ENCODE measurements at regions not wholly inside any gene's neighbourhood (a gene's known extent, or its start where the extent isn't known, plus 50 kb on each side); places are given as distances from the start of the nearest gene placed in this dataset.
A peak's percentile ranks its signal among the peaks of the same experiment; 100 is the strongest.

- ATAC-seq (no peak), DNase-seq (no peak)
These were observed 373.6 kb upstream of the DDI1 start for GRCh38 chr11:103662880-103663279.

DNA sequence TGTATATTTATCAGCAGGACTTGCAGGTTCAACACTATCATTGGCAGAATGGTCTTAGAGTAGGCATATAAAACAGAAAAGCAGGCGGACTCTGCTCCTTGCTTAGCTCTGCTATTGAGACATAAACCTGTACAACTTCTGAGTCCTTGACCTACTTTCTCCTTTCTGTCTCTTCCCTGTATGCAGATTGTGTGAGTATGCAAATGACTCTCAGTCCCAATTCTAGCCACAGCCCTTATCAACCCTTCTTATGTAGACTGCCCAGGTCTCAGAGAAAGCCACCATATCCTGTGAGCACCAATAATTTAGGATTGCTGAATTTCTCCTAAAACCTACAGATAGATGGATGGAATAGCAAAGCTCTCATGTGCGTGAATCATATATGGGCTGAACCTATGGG is 367.6 kb upstream of the DDI1 start:
- DNase-seq, result no peak
- ATAC-seq, result no peak

GRCh38 chr11:103671143-103671651 is 365.2 kb upstream of the DDI1 start:
- ATAC-seq (no peak), DNase-seq (no peak)

DNA sequence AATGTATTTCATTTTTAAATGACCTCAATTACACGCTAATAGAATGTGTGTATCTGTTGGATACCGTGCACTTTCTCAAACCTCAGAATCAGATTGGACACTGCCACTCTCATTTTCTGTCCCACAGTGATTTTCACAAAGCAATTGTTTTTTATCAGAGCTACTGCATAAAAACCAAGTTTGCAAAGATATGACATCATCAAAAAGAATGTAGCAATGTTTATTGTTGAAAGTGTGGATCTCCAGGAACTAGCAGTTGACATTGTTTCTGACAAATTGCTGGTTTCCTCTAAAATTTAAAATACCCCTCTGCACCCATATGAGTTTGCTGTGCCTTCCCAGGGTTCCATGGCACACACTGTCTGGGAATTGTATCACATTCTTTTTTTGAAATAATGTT is 362.7 kb upstream of the DDI1 start:
- no peak for DNase-seq
- no peak for ATAC-seq

DNA sequence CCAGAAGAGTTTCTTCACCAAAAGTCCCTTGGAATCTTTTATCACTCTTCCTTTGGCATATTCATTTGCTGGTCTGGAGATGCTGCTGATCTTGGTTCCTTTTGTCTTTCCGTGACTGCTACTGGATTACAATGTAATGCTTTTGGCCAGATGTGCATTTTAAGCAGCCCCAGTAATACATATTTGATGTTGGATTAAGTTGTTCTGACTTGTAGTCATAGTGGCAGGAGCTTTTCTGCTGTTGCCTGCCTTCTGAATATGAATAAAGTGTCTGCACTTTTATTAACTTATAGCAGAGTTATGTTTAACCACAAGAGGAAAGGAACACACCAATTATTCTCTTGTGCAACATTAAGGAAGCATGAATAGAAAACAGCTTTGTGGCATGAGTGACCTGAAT is 360.0 kb upstream of the DDI1 start:
- no peak for DNase-seq
- no peak for ATAC-seq

- ATAC-seq (no peak), DNase-seq (no peak)
These were observed 355.6 kb upstream of the DDI1 start for GRCh38 chr11:103680826-103681225.

- DNase-seq, result no peak
- peak; percentile 32 for ATAC-seq
These were observed 354.6 kb upstream of the DDI1 start for GRCh38 chr11:103681855-103682254.

- peak; percentile 24 for DNase-seq
- ATAC-seq, result peak; percentile 68
These were observed 353.9 kb upstream of the DDI1 start for GRCh38 chr11:103682318-103683184.

GRCh38 chr11:103683576-103683975 is 352.9 kb upstream of the DDI1 start:
- DNase-seq, result no peak
- no peak for ATAC-seq

GRCh38 chr11:103688924-103689323 is 347.5 kb upstream of the DDI1 start:
- no peak for DNase-seq
- no peak for ATAC-seq

DNA sequence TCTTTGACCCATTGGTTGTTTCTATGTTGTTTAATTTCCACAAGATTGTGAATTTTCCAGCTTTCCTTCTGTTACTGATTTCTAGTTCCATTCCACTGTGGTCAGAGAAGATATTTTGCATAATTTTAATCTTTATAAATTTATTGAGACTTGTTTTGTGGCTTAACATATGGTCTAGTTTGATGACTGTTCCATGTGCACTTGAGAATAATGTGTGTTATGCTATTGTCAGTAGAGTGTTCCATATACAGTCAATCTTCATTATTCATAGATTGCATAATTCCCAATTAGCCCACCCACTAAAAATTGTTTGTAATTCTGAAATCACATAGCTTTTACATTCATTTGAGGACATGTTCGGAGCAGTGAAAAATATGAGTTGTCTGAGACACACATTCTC is 346.1 kb upstream of the DDI1 start:
- no peak for DNase-seq
- ATAC-seq, result no peak

DNA sequence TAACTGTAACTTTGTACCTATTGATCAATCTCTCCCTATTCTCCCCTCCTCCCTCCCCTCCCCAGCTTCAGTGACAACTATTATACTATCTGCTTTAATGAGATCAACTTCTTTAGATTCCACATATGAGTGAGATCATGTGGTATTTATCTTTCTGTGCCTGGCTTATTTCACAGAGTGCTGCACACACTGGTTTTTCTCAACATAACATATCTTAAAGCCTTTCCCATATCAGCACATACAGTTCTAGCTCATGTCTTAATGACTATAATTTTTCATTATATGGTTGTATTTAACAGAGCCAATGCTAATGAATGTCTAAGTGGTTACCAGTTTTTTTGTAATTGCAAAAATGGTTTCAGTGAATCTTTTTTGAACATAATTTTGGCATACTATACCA is 340.3 kb upstream of the DDI1 start:
- no peak for DNase-seq
- ATAC-seq, result no peak

GRCh38 chr11:103699216-103699615 is 337.2 kb upstream of the DDI1 start:
- no peak for DNase-seq
- ATAC-seq, result no peak

DNA sequence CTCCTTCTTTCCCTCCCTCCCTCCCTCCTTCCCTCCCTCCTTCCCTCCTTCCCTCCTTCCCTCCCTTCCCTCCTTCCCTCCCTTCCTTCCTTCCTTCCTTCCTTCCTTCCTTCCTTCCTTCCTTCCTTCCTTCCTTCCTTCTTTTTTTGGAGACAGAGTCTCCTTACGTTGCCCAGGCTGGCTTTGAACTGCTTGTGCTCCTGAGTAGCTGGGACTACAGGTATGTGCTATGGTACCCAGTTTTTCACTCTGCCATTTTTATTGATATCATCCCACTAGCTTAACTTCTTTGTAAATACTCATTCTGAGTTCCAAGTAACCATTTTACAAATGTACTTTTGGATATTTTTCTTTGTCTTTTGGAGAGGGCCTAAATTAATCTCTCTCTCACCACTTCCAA is 336.8 kb upstream of the DDI1 start:
- DNase-seq (no peak), ATAC-seq (no peak)

GRCh38 chr11:103700622-103701021 is 335.8 kb upstream of the DDI1 start:
- ATAC-seq (no peak), DNase-seq (no peak)

GRCh38 chr11:103703437-103703836 is 333.0 kb upstream of the DDI1 start:
- DNase-seq (no peak), ATAC-seq (no peak)

- no peak for ATAC-seq
- no peak for DNase-seq
These were observed 332.5 kb upstream of the DDI1 start for GRCh38 chr11:103703954-103704353.

- ATAC-seq (no peak), DNase-seq (no peak)
These were observed 330.8 kb upstream of the DDI1 start for GRCh38 chr11:103705642-103706041.

GRCh38 chr11:103709371-103709770 is 327.1 kb upstream of the DDI1 start:
- DNase-seq (no peak), ATAC-seq (no peak)

DNA sequence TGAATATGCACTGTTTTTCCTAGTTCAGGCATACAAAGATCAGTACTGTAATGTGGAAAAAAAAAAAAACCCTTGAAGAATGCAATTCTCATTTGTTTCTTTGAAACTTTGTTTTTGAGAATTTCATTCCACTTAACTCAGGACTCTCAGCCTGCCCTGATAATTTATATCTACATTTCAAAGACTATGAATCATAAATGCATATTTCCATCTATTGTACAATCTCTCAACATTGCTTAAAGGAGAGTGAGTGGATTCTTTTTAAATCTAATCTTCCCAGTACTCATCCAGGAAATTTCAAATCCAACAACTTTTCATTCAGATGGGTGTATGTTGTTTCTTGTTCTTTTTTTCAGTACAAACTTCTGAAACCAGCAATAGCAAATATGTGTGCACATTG is 322.2 kb upstream of the DDI1 start:
- ATAC-seq, result no peak
- DNase-seq, result no peak

GRCh38 chr11:103716363-103716762 is 320.1 kb upstream of the DDI1 start:
- ATAC-seq (no peak), DNase-seq (no peak)

- DNase-seq, result no peak
- no peak for ATAC-seq
These were observed 309.2 kb upstream of the DDI1 start for GRCh38 chr11:103727262-103727661.

GRCh38 chr11:103729617-103730016 is 306.8 kb upstream of the DDI1 start:
- no peak for DNase-seq
- no peak for ATAC-seq

Measured in stimulated activated naive CD8-positive, alpha-beta T cell treated with anti-CD3 and anti-CD28 coated beads, Interleukin-15, Interleukin-2, amounts not matched to agents 100 U/mL and 50 U/mL, for 24 hours (primary cell).